Mesenteric fat pad (tissue), 1 donor: ENCODE measurements at regions not wholly inside any gene's neighbourhood (a gene's known extent, or its start where the extent isn't known, plus 50 kb on each side); places are given as distances from the start of the nearest gene placed in this dataset.

ENCODE experiments used
- DNase-seq: peaks from one replicate; pipeline ENCODE4 v3.0.0-alpha.2; 2020; ENCODE audit warnings: low spot score
- donor health status: DM: yes; HTN: yes; CAD: no.

DNA sequence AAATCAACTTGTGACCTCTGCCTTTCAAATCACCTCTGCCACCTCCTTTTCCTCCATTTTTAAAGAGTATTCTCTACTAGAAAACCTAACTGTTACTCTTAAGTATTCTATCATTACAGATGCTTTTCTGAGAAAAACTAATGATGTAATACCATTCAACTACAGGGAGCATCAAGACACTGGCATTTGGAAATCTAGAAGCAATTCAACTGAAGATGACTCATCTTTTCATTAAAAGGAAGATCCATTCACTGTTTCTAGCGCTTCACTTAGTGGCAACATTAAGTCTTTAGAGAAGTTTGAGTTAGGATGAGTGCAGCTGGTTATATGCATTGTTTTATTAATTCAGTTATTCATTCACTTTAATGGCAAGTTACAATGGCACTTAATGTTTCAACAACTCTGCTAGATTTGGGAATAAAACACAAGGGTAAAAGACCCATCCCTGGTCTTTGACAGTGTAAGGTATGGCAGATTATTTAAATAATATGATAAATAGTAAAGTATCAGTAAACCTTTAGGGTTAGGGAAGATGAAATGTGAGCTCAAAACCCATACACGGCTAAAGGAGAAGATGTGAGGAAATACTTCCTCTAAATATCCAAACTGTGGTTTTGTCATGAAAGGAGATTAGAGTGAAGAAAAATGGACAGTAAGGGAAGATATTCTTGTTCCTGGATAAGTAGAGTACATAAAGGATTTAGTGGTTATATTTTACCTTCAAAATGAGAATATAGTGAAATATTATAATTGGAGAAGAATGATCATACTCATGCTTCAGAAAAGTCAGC is 61.7 kb downstream of the KCNJ2 start:
- DNase-seq: no peak

DNA sequence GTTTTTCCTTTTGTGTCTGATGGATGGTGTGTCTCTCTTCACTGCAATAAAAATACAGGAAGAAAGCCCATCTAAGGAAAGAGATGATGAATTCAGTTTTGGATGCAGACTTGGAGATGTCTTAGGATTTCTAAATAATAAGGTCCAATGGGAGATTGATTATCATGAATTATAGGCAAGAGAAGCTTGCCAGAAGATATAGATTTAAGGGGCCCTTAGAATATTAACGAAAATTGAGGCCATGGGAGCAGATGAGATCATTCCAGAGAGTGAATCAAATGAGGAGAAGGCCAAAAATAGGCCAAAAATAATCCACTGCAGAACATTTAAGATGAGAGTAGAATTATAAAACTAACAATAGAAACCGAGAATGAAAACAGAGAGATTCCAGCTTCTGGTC is 63.1 kb downstream of the KCNJ2 start:
- no peak for DNase-seq

DNA sequence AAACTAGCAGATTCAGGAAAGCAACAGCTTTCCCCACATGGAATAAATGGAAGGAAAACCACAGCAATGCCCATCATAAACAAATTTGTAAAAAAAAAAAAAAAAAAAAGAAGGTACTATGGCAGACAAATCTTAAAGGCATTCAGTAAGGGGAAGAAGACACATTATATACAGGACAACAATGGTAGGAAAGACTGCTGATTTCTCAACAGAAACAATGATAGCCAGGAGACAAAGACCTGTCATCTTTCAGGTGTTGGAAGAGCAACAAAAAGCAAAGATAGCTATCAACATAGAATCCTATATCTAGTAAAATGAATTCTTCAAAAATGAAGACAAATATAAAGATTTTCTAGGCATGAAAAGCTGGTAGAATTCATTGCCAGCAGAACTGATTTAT is 65.9 kb downstream of the KCNJ2 start:
- DNase-seq: no peak

DNA sequence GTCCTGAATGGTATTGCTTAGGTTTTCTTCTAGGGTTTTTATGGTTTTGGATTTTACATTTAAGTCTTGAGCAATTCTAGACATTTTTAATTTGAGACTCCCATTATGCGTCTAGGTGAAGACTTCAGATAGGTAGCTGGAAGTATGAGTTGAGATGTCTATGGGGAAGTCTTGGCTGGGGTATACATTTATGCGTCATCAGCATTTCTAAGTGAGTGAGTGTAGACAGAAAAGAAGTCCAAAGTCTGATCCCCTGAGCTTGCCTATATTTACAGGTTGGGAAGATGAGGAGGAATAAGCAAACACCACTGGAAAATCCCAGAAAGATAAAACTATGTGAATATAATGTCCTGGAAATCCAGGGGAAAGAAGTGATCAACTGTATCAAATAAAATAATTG is 68.9 kb downstream of the KCNJ2 start:
- DNase-seq: no peak

DNA sequence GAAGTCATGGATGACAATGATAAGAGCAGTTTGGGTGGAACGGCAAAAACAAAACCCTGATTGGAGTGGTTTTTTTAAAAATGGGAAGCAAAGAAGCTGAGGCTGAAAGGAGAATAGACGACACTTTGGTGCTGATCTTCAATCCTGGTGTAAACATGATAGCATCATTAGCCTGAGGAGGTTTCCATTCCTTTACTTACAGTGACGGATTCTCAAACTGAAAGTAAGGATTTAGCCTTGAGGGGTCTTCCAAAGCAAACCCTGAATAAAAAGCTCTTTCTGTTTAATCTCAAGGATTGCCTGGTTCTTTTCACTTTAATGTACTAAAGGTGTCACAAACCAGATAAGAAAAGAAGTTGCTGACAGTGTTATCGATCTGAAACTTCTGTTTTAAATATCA is 69.3 kb downstream of the KCNJ2 start:
- no peak for DNase-seq

DNA sequence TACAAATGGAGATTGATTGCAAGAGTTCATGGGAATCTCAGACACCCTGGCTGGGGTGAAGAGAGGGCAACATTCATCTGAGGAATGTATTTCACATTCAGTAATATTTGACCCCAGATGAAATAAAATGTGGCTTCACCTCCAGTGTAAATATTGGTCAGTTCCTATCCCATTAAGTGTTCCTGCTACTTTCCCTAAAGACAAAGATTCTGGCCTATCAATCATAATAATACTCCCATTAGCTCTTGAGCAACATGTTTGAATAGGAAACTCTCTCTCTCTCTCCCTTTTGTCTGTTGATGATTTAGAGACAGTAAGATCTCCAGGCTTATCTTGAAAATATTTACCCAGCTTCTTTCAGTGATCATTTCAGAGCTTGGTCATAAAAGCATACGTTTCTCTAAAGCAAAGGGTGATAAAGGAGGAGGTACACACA is 70.1 kb downstream of the KCNJ2 start:
- no peak for DNase-seq

DNA sequence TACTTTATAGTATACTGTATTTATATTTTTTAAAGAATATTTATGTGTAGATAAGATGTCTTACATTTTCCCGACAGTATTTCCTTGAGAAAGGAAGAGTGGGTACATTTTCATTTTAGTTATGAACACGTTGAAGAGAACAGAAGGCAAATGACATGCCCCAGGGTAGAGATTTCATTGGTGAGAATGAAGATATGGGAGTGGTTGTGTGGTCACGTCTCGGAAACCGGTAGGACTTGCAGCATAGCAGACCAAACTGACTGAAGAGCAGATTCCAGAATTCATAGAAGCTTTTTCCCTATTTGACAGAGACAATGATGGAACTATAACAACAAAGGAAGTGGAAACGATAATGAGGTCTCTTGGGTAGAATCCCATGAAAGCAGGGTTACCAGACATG is 71.7 kb downstream of the KCNJ2 start:
- DNase-seq: no peak

DNA sequence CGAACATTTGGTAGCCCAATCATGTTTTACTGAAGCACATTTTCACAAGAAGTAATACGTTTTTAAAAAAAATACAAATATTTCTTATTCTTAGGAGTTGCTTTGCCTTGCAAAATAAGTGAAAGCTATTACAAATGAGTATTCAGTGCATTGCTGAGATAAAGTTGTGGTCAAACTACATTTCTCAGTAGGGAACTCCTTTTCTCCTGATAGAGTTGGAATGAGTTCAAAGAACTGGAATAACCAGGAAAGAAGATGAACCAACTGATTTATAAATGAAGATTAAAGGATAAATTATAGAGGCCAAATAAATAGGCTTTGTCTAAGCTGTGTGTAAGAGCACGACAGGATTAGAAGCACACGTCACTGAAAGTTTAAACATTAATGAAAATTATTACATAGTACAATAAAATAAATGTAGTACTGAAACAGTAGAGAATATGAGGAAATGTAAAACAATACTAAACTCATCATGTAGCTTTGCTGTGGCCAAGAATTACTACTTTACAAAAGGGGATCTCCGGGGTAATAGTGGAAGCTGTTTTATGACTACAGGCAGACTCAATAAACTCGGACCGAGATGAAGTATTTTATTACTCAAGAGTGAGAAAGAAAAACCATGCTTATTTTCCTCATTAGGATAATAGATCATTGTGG is 73.6 kb downstream of the KCNJ2 start:
- no peak for DNase-seq

DNA sequence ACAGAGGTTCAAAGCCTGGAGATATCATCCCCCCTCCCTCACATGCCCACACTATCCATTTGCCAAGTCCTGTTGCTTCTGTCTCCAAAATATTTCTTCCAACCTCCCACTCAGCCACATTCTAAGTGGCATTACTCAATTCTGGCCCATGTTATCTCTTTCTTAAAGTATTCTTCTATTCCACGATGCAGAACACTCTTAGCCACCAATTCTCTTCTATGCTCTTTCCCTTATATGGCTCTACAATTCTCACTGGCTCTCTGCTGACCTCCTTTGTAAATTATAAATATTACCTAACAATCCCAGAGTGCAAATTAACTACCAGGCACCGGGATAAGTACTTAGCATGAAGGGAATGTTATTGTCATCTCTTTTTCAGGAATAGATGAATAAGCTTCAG is 82.4 kb downstream of the KCNJ2 start:
- DNase-seq: no peak

DNA sequence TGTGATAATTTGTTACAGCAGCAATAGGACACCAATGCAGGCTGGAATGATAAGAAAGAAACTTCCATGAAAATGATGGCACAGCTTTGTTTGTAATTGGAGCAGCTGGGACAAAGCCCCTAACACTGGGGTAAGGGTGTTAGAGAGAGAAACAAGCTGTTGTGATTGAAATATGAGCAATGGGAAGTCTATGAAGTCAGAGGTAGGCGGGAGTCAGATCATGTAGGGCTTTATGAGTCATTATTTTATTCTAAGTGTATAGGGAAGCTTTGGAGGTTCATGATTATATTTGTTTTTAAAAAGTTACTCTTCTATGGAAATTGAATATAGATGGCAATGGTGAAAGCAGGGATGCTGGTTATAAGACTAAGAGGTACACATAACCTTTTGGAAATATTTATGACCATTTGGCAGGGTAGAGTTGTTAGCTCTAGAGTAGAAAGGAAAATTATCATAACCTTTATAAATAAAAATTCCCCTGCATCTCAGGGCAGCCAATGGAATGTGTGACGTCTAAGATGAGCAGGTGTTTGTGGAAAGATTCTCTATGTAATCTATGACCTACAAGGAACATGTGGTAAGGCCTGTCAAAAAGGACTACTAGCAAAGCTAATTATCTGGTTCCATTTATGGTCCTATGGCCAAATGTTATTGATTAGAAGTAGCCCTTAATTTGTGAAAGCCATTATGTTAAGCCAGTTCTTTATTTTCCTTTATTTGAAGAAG is 85.6 kb downstream of the KCNJ2 start:
- DNase-seq: no peak

DNA sequence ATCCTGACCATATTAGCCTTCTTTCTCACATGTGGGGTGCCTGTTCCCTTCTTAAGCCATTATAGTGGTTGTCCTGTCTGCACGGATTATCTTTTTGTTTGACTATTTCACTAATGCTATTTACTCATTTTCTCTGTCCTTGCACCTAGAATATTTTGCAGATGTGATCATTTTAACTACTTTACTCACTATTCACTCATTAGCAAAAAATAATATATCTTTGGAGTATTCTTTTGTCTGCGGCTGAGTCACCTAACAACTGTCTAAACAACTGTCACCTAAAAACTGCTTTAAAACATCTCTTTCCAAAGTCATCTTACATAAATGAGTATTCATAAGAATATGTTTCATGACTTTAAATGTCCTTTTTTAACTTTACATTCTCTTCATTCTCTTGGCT is 87.4 kb downstream of the KCNJ2 start:
- no peak for DNase-seq

DNA sequence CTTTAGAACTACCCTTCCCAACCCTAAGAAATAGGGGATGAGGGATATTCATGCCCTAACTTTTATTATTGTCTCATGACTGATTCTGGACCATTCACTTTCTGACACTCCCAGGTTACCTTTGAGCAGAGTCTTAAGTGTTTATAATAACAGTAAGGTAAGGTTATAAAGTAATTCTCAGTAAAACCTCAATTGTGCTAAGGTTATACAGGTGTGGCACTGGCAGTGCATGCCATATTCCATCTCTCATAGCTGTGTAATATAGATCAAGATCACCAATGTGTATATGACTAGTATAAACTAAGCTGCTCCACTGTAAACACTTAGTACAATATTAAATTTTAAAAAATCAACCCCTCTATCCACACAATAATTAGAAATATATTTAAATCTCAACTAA is 89.1 kb downstream of the KCNJ2 start:
- no peak for DNase-seq

DNA sequence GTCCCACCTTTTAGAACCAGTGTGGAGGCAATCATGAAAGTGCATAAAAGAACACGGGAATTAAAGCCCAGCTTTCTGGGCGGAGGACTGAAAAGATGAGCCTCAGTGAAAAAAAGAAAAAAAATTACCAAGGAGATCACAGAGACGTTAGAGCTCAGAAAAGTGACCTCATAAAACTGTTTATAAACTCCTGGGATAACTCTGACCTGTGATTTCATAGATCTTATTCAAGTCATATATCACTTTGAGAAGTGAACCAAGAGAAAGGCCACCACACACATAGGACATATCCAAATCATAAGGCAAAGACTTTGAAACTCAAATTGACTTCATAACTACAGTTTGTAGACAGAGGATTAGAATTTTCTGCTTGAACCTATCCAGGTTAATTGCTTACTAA is 90.1 kb downstream of the KCNJ2 start:
- no peak for DNase-seq

DNA sequence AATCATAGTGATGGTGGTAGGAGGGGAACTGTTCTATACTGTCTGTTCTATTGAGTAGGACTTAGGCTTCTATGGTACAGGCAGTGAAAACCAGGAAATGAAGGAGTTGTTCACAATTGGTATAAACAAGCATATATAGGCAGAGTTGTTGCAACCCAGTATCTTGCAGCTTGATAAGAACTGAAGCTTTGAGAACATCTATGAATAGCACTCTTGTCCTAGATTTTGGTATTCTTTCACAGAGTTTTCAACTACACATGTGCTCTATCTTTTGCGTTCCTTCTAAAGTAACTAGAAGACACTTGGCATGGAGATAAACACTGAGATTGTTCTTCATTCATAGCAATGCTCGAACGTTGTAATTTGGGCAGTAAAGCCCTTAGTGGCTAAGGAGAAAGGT is 91.8 kb downstream of the KCNJ2 start:
- DNase-seq: no peak

DNA sequence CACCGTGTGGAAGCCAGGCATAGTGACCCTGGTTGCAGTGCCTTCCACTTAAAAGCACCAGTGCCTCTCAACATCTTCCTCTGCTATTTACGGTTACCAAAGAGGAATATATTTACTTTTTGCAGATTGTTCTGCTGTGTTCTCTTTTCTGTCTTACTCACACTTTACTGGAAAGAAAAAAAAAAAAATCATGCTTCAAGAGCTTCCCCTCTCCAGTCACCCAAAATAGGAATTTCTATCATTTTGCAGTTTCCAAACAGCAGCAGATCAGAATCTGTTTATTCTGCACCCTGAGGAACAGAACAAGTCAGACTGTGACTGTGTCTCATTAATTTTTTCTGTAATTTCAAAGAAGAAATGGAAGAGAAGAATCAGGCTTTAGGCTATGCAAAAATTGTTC is 96.1 kb downstream of the KCNJ2 start:
- no peak for DNase-seq

DNA sequence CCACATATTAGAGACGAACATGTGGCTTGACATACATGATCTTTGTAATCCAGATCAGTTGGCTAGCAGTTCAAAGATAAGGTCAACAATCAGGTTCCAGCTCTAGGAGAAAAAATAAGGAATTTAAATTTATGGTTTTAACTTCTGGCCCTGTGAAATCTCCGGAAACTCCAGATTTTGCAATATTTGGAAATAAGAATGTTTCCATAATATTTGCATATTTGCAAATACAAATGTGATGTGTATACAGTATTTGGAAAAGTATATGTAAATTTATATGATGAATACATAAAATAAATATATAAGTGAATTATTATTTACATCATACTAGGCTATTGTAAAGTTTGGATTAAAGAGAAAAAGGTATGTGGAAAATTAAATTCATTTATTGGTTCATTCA is 97.1 kb downstream of the KCNJ2 start:
- DNase-seq: no peak

DNA sequence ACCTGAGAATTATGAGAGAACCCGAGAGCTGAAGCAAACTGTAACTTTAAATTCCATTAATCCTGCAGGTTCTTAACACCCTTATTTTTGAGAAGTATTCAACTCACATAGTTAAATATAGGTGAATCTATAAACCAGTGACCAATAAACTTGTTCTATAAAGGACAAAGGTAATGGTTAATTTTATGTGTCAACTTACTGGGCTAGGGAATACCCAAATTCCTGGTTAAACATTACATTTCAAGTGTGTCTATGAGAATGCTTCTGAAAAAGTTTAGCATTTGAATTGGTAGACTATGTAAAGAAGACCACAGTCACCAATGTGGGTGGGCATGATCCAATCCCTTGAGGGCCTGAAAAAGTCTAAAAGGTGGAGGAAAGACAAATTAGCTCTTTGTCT is 99.1 kb downstream of the KCNJ2 start:
- no peak for DNase-seq

DNA sequence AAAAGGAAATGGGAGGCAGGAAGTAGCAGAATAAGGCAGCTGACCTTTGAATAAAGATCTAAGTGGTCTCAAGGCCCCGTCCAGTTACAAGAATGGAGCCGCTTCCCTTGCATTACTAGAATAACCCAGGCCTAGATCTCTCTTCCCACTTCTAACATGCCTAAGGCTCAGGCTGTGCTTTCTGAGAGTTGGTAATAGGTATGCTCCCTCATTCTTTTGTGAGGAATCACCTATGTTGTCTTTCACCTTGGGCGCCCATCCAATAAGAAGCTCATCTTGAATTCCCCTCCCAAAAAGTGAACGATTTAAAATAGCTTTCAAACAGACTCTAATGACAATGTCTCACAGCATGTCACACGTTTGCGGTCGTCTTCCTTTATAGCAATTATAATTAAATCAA is 101.2 kb downstream of the KCNJ2 start:
- no peak for DNase-seq

DNA sequence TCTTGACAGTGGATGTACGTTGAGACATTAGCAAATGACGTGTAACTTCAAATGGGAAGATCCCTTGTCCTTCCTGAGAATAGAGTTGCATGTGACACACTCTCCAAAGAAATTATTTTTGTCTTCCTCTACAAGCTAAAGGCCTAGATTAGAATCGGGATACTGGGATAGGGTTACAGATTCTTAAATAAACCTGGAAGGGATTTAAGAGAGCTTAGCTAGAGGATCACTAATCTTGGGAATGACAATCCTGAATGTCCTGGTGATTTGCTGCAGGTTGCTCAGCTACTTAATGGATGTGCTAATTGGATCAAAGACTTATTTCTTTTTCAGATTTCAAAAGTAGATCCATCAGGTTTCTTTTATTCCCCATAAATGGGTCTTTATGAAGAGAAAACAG is 101.9 kb downstream of the KCNJ2 start:
- DNase-seq: no peak

DNA sequence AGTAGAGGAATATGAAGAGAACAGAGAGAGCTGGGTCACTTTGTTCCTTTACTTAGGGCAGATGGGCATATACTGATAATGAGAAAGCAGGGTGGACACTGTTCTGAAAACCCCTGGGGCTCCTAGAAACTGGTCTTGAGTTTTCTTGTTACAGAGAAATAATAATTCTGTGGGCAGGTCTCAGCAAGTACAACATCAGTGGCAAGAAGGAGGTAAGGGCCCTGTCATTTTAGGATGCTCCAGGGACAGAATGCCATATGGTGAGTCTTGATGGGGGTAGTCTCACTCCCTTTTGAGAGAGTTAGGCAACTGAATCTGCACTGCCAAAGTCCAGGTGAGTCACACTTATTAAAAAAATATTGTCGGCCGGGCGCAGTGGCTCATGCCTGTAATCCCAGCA is 102.3 kb downstream of the KCNJ2 start:
- no peak for DNase-seq

DNA sequence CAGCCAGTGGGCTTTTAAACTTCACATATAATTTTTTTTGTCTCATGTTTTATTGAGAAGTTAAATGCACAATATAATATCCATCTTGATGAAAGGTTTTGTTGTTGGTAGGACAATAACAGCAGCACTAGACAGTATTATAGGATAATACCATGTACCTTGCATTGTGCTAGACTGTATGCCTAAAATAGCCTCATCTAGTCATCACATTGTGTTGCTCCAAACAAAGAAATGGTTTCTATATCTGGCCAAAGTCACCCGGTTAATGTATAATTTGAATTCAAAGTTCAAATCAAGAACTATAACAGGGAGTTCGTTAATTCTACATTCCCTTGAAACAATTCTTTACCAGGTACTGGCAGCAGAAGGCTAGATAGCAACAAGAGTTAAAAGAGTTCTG is 104.9 kb downstream of the KCNJ2 start:
- no peak for DNase-seq

DNA sequence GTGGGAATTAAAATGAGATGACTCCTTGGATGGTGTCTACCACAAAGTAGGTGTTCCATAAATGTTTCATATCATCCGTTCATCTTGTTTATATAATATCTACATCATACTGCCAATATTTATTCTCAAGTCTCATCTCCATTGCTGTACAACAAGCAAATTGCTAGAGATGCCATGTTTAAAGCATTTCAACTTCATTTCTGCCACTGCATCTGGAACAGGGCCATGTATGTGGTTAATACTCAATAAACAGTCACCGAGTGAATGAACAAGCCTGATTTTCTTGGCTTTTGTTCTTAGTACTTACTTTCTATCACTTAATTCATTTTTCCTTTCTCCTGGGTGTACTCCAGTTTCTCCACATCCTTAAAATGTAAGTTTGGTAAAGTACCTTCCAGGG is 107.6 kb downstream of the KCNJ2 start:
- DNase-seq: no peak
